ENCODE measurements at regions not wholly inside any gene's neighbourhood (a gene's known extent, or its start where the extent isn't known, plus 50 kb on each side); places are given as distances from the start of the nearest gene placed in this dataset.

GRCh38 chr14:45709541-45709940, 456.5 kb upstream of the MIS18BP1 start:
- TF ChIP-seq CTCF (IDR thresholded peaks at IDR 0.05; ENCODE audit: insufficient read depth, low read length) (no peak), SPI1 (IDR thresholded peaks at IDR 0.05; ENCODE audit: borderline replicate concordance, low read depth) (no peak)

Measured in HL-60 (cell line).